ENCODE measurements at regions not wholly inside any gene's neighbourhood (a gene's known extent, or its start where the extent isn't known, plus 50 kb on each side); places are given as distances from the start of the nearest gene placed in this dataset.
"Not testable (repeated sequence)": the region's sequence is repeated elsewhere in the genome, so short reads cannot be mapped to it uniquely, and the experiment has no call there.

- H2AFZ ChIP-seq (ENCODE audit: low read length); H3K4me2 ChIP-seq (ENCODE audit: extremely low read depth, insufficient read depth, low read length); H3K4me1 ChIP-seq (ENCODE audit: control insufficient read depth, extremely low read depth, insufficient read depth, low read length); H3K9ac ChIP-seq (ENCODE audit: insufficient read depth, low read length); DNase-seq (ENCODE audit: low read depth in 2 of 2); H3K4me3 ChIP-seq (replicated peaks in 1 of 4; ENCODE audit: control extremely low read depth in 1 of 4, insufficient read depth in 1 of 4, low read depth in 3 of 4, low read length in 4 of 4); H4K20me1 ChIP-seq (ENCODE audit: control insufficient read depth, extremely low read depth, insufficient read depth, low read length); H3K9me3 ChIP-seq (ENCODE audit: control insufficient read depth, insufficient read depth, low read depth, low read length); H3K27me3 ChIP-seq (ENCODE audit: control insufficient read depth, insufficient read depth, low read length); H3K79me2 ChIP-seq (ENCODE audit: control insufficient read depth, insufficient read depth, low read length); H3K36me3 ChIP-seq (ENCODE audit: control insufficient read depth, insufficient read depth, low read length); H3K27ac ChIP-seq (ENCODE audit: insufficient read depth, low read length): not testable (repeated sequence)
These were observed 395.4 kb downstream of the TMEM121 start for GRCh38 chr14:105921781-105922180.

- DNase-seq (ENCODE audit: low read depth in 2 of 2); H3K4me2 ChIP-seq (ENCODE audit: extremely low read depth, insufficient read depth, low read length); H3K27ac ChIP-seq (ENCODE audit: insufficient read depth, low read length); H4K20me1 ChIP-seq (ENCODE audit: control insufficient read depth, extremely low read depth, insufficient read depth, low read length); H2AFZ ChIP-seq (ENCODE audit: low read length); H3K79me2 ChIP-seq (ENCODE audit: control insufficient read depth, insufficient read depth, low read length); H3K27me3 ChIP-seq (ENCODE audit: control insufficient read depth, insufficient read depth, low read length); H3K9ac ChIP-seq (ENCODE audit: insufficient read depth, low read length); H3K36me3 ChIP-seq (ENCODE audit: control insufficient read depth, insufficient read depth, low read length); H3K4me1 ChIP-seq (ENCODE audit: control insufficient read depth, extremely low read depth, insufficient read depth, low read length); H3K9me3 ChIP-seq (ENCODE audit: control insufficient read depth, insufficient read depth, low read depth, low read length); H3K4me3 ChIP-seq (replicated peaks in 1 of 4; ENCODE audit: control extremely low read depth in 1 of 4, insufficient read depth in 1 of 4, low read depth in 3 of 4, low read length in 4 of 4): not testable (repeated sequence)
These were observed 397.3 kb downstream of the TMEM121 start for GRCh38 chr14:105923520-105924191.

GRCh38 chr14:105924951-105925591 lies 398.7 kb downstream of the TMEM121 start:
- DNase-seq (ENCODE audit: low read depth in 2 of 2): no peak
- Histone ChIP-seq H3K27ac (ENCODE audit: insufficient read depth, low read length) (no peak overlapping the region), H3K9ac (ENCODE audit: insufficient read depth, low read length) (no peak overlapping the region), H3K9me3 (ENCODE audit: control insufficient read depth, insufficient read depth, low read depth, low read length) (no peaks in the 10 kb centered on the region), H3K79me2 (ENCODE audit: control insufficient read depth, insufficient read depth, low read length) (no peaks in the 10 kb centered on the region), H3K36me3 (ENCODE audit: control insufficient read depth, insufficient read depth, low read length) (no peaks in the 10 kb centered on the region), H4K20me1 (ENCODE audit: control insufficient read depth, extremely low read depth, insufficient read depth, low read length) (no peaks in the 10 kb centered on the region), H3K27me3 (ENCODE audit: control insufficient read depth, insufficient read depth, low read length) (no peaks in the 10 kb centered on the region), H2AFZ (ENCODE audit: low read length) (no peak overlapping the region), H3K4me3 (replicated peaks in 1 of 4; ENCODE audit: control extremely low read depth in 1 of 4, insufficient read depth in 1 of 4, low read depth in 3 of 4, low read length in 4 of 4) (no peak overlapping the region), H3K4me1 (ENCODE audit: control insufficient read depth, extremely low read depth, insufficient read depth, low read length) (no peaks in the 10 kb centered on the region), H3K4me2 (ENCODE audit: extremely low read depth, insufficient read depth, low read length) (no peak overlapping the region)
- TF ChIP-seq EZH2 (IDR thresholded peaks at IDR 0.05; ENCODE audit: low read length, missing control alignments) (no peak), CTCF (conservative IDR thresholded peaks at IDR 0.05 in 1 of 2, IDR thresholded peaks at IDR 0.05 in 1 of 2; ENCODE audit: low read depth in 1 of 2, low read length in 2 of 2) (no peak)

- no peaks in the 10 kb centered on the region for H3K9me3 ChIP-seq (ENCODE audit: control insufficient read depth, insufficient read depth, low read depth, low read length)
These were observed 399.4 kb downstream of the TMEM121 start for GRCh38 chr14:105925615-105926372.

More at GRCh38 chr14:105925615-105926372, 399.4 kb downstream of the TMEM121 start:
- Histone ChIP-seq H3K36me3 (ENCODE audit: control insufficient read depth, insufficient read depth, low read length) (no peaks in the 10 kb centered on the region), H3K4me3 (replicated peaks in 1 of 4; ENCODE audit: control extremely low read depth in 1 of 4, insufficient read depth in 1 of 4, low read depth in 3 of 4, low read length in 4 of 4) (no peak overlapping the region), H4K20me1 (ENCODE audit: control insufficient read depth, extremely low read depth, insufficient read depth, low read length) (no peaks in the 10 kb centered on the region), H3K4me2 (ENCODE audit: extremely low read depth, insufficient read depth, low read length) (no peak overlapping the region), H3K79me2 (ENCODE audit: control insufficient read depth, insufficient read depth, low read length) (no peaks in the 10 kb centered on the region), H3K4me1 (ENCODE audit: control insufficient read depth, extremely low read depth, insufficient read depth, low read length) (no peaks in the 10 kb centered on the region), H3K27ac (ENCODE audit: insufficient read depth, low read length) (no peak overlapping the region), H3K9ac (ENCODE audit: insufficient read depth, low read length) (no peak overlapping the region), H2AFZ (ENCODE audit: low read length) (no peak overlapping the region), H3K27me3 (ENCODE audit: control insufficient read depth, insufficient read depth, low read length) (no peaks in the 10 kb centered on the region)
- DNase-seq (ENCODE audit: low read depth in 2 of 2): no peak
- TF ChIP-seq CTCF (conservative IDR thresholded peaks at IDR 0.05 in 1 of 2, IDR thresholded peaks at IDR 0.05 in 1 of 2; ENCODE audit: low read depth in 1 of 2, low read length in 2 of 2) (no peak), EZH2 (IDR thresholded peaks at IDR 0.05; ENCODE audit: low read length, missing control alignments) (no peak)
